ENCODE measurements at regions not wholly inside any gene's neighbourhood (a gene's known extent, or its start where the extent isn't known, plus 50 kb on each side); places are given as distances from the start of the nearest gene placed in this dataset.

GRCh38 chr4:178198691-178199090, 756.5 kb upstream of the AGA start:
- no peak for FAIRE-seq
- POLR2A ChIA-PET: no interaction called here

More at GRCh38 chr4:178198691-178199090, 756.5 kb upstream of the AGA start:
- ChIA-PET CTCF (no interaction called here), RAD21 (ENCODE audit: unreplicated experiment) (no interaction called here), SMC1A (ENCODE audit: uncharacterized antibody, unreplicated experiment) (no interaction called here)
- no peak overlapping the region for H3K4me2 ChIP-seq (ENCODE audit: control insufficient read depth, insufficient read depth)
- intact Hi-C loops (cut with micrococcal nuclease; ENCODE audit: unreplicated experiment) (no loop called here), in situ Hi-C loops (cut with MboI) (no loop called here)
- H3K4me3 ChIP-seq: no peak overlapping the region
- H3K9me3 ChIP-seq (replicated peaks; ENCODE audit: control insufficient read depth, insufficient read depth, low read length): no peaks in the 10 kb centered on the region
- TF ChIP-seq WRNIP1 (IDR thresholded peaks at IDR 0.05; ENCODE audit: borderline replicate concordance, low read depth, low read length) (no peak), ZBED1 (IDR thresholded peaks at IDR 0.05; ENCODE audit: borderline replicate concordance) (no peak), CHD2 (IDR thresholded peaks at IDR 0.05; ENCODE audit: borderline replicate concordance, low read depth, low read length) (no peak), HSF1 (IDR thresholded peaks at IDR 0.05; ENCODE audit: low read depth, low read length) (no peak), RFX5 (IDR thresholded peaks at IDR 0.05; ENCODE audit: low read depth, low read length) (no peak), SMAD1 (IDR thresholded peaks at IDR 0.05; ENCODE audit: low read depth, partially characterized antibody) (no peak), ATF7 (IDR thresholded peaks at IDR 0.05; ENCODE audit: low read depth) (no peak), NFYA (IDR thresholded peaks at IDR 0.05; ENCODE audit: borderline replicate concordance, low read depth, low read length) (no peak), NKRF (conservative IDR thresholded peaks at IDR 0.05) (no peak), CEBPB (IDR thresholded peaks at IDR 0.05; ENCODE audit: borderline replicate concordance in 1 of 2, low read depth in 2 of 2, low read length in 2 of 2) (no peak)
- TF ChIP-seq, protein P1, sequence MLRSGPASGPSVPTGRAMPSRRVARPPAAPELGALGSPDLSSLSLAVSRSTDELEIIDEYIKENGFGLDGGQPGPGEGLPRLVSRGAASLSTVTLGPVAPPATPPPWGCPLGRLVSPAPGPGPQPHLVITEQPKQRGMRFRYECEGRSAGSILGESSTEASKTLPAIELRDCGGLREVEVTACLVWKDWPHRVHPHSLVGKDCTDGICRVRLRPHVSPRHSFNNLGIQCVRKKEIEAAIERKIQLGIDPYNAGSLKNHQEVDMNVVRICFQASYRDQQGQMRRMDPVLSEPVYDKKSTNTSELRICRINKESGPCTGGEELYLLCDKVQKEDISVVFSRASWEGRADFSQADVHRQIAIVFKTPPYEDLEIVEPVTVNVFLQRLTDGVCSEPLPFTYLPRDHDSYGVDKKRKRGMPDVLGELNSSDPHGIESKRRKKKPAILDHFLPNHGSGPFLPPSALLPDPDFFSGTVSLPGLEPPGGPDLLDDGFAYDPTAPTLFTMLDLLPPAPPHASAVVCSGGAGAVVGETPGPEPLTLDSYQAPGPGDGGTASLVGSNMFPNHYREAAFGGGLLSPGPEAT (IDR thresholded peaks at IDR 0.05; ENCODE audit: low read depth): no peak
- ATAC-seq (no peak), DNase-seq (ENCODE audit: low read depth, low spot score) (no peak)
- no peaks in the 10 kb centered on the region for H4K20me1 ChIP-seq (ENCODE audit: control insufficient read depth, insufficient read depth)
- H3K36me3 ChIP-seq (ENCODE audit: control insufficient read depth in 2 of 2, insufficient read depth in 2 of 2, low read length in 1 of 2): no peaks in the 10 kb centered on the region
- no peak overlapping the region for H3K9ac ChIP-seq (ENCODE audit: control insufficient read depth, insufficient read depth, low read length)
- H3K4me1 ChIP-seq (ENCODE audit: control insufficient read depth, insufficient read depth, low read length): no peaks in the 10 kb centered on the region
- H3K79me2 ChIP-seq (ENCODE audit: control insufficient read depth, insufficient read depth, low read length): no peaks in the 10 kb centered on the region
- BruUV-seq (replicated peaks): no TSS peak
- H3K27me3 ChIP-seq (replicated peaks in 1 of 2; ENCODE audit: control insufficient read depth in 2 of 2, insufficient read depth in 2 of 2, low read length in 1 of 2): no peaks in the 10 kb centered on the region
- H3K27ac ChIP-seq (ENCODE audit: control insufficient read depth, insufficient read depth): no peak overlapping the region
- H2AFZ ChIP-seq (ENCODE audit: control insufficient read depth, low read depth, low read length): no peak overlapping the region

All from GM12878 (cell line).